Effector memory CD4-positive, alpha-beta T cell (primary cell): ENCODE measurements at regions not wholly inside any gene's neighbourhood (a gene's known extent, or its start where the extent isn't known, plus 50 kb on each side); places are given as distances from the start of the nearest gene placed in this dataset.

Experiments used
- DNase-seq, 3 donors: peaks; one replicate each; pipeline ENCODE4 v3.0.0-alpha.2; 2020
- H3K27ac ChIP-seq: 2 replicates; pipeline ENCODE4 v1.7.0; 2013; ENCODE audit warnings: mild to moderate bottlenecking, low read length, moderate library complexity; ENCODE audit not compliant: insufficient read depth, poor library complexity, severe bottlenecking
- H3K27me3 ChIP-seq: replicated peaks from 2 replicates; pipeline ENCODE4 v1.7.0; 2013; ENCODE audit warnings: mild to moderate bottlenecking, low read length; ENCODE audit not compliant: insufficient read depth, control insufficient read depth, poor library complexity, severe bottlenecking
- H3K36me3 ChIP-seq: 2 replicates; pipeline ENCODE4 v1.7.0; 2013; ENCODE audit warnings: mild to moderate bottlenecking, low read length, moderate library complexity; ENCODE audit not compliant: control insufficient read depth, insufficient read depth
- H3K4me1 ChIP-seq: 2 replicates; pipeline ENCODE4 v1.7.0; 2013; ENCODE audit warnings: low read length, mild to moderate bottlenecking; ENCODE audit not compliant: control insufficient read depth, insufficient read depth, poor library complexity, severe bottlenecking
- H3K4me3 ChIP-seq: 2 replicates; pipeline ENCODE4 v1.7.0; 2013; ENCODE audit warnings: low read length, low read depth, mild to moderate bottlenecking; ENCODE audit not compliant: insufficient read depth, poor library complexity, severe bottlenecking
- H3K9me3 ChIP-seq: 2 replicates; pipeline ENCODE4 v1.7.0; 2013; ENCODE audit warnings: mild to moderate bottlenecking, low read length, moderate library complexity; ENCODE audit not compliant: control insufficient read depth

DNA sequence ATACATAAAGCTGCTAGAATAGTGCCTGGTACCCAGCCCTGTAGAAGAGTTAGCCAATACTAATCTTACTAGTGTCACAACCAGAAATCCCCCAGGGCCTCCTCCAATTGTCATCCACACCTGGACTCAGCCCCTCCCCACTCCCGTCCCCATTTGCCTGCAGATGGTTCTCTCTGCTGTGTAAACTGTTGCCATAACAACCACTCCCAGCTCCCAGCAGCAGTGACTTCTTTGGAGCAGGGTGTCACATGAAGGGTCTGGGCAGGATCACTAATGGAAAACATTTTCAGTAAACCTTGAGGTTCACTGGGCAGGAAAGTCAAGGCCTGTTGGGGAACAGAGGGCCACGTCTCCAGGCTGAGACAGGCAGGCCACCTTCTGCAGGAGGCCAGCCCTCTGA, 126.0 kb upstream of the IPO9 start:
- H3K36me3 ChIP-seq: no peaks in the 10 kb centered on the region
- no peak overlapping the region for H3K27ac ChIP-seq
- DNase-seq: no peak
- H3K4me1 ChIP-seq: no peaks in the 10 kb centered on the region
- H3K4me3 ChIP-seq: no peak overlapping the region
- no peaks in the 10 kb centered on the region for H3K9me3 ChIP-seq
- H3K27me3 ChIP-seq: no peaks in the 10 kb centered on the region

DNA sequence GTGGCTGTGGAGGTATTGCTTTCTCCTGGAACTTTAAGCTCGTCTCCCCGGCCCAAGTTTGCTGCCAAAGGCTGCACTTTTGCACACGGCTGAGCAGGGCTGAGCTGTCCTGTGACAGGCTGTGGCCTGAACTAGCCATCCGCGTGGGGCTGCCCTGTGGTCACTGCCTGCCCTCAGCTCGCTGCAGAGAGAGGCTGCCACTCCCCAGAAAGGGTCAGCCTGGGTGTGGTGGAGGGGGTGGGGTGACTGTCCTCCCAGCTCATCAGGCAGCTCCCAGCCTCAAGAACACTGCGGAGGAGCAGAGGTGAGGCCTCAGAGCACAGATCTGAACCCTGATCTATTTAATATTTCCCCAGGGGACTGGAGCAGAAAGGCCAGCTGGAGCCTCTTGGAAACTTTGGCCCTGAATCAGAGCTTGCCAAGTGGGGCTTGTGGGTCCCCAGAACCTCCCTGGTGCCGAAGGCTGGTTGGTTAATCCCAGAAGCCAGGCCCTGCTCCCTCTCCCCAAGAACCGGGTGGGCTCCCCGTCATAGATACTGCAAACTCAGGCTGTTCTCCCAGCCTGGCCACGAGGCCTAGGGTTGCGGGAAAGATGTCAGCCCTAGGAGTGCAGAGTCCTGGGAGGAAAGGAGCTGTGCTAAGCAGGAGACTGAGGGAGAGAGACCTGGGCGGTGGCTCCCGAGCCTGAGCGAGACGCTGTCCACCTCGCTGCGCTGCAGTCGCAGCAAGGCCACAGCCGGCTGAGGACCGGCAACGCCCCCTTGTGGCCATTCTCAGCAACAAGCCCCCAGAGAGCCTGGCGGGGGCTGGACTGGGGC, 125.1 kb upstream of the IPO9 start:
- Histone ChIP-seq H3K27ac (no peak overlapping the region), H3K36me3 (no peaks in the 10 kb centered on the region), H3K9me3 (no peaks in the 10 kb centered on the region), H3K27me3 (no peaks in the 10 kb centered on the region), H3K4me1 (no peaks in the 10 kb centered on the region), H3K4me3 (no peak overlapping the region)
- DNase-seq: peak in 2 of 3 donors; percentile 9 to 36

DNA sequence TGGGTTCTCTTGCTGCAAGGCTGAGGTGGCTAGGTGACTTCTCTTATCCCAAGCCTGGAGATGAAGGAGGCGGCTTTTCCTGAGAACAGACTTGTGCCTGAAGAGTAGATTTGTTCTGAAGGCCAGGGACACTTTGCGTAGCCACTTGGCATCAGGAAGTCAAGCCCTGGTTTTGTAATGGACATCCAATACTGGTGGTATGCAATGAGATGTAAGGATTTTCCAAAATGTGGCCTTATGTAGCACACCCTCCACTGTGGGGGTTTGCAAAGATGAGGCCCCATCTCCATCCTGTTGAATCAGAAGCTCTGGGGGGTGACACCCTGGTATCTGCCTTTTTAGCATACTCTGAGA, 124.5 kb upstream of the IPO9 start:
- Histone ChIP-seq H3K36me3 (no peaks in the 10 kb centered on the region), H3K4me1 (no peaks in the 10 kb centered on the region), H3K4me3 (no peak overlapping the region), H3K27me3 (no peaks in the 10 kb centered on the region), H3K9me3 (no peaks in the 10 kb centered on the region), H3K27ac (no peak overlapping the region)
- no peak for DNase-seq

DNA sequence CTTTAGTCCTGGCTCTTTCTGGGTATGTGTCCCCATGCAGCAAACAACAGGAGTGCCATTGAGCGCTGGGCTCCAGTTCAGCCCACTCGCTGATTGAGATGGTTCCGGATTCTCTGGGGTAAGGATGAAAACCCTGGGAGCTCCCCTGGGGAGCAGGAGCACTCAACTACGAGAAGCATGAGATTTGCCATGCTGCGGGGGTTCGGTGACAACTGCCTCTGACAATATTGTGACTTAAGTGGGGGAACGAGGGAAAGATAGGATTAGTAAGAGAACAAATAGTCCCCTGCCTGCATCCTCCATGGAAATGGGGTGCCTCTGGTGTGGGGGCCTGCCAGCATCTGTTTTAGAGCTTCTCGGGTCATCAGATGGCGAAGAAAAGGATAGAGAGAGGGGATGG, 123.6 kb upstream of the IPO9 start:
- Histone ChIP-seq H3K9me3 (no peaks in the 10 kb centered on the region), H3K36me3 (no peaks in the 10 kb centered on the region), H3K27me3 (no peaks in the 10 kb centered on the region), H3K27ac (no peak overlapping the region), H3K4me3 (no peak overlapping the region), H3K4me1 (no peaks in the 10 kb centered on the region)
- DNase-seq: no peak

DNA sequence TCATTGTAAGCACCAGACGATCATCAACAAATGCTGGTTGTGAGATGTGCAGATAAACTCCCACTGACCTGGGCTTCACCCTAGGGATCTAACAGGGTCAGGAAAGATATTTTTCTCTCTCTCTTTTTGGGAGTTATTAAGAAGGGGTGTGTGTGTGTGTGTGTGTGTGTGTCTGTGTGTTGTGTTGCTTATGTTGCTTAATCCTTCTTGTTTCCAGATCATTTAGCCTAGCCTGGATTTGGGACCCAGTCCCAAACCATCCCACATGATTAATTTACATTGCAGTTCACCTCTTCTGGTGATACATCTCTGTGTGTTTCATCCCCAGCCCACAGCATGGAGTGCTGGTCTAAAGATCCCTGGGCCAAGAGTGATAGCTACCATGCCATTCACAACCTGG, 122.8 kb upstream of the IPO9 start:
- no peaks in the 10 kb centered on the region for H3K27me3 ChIP-seq
- no peaks in the 10 kb centered on the region for H3K36me3 ChIP-seq
- no peaks in the 10 kb centered on the region for H3K9me3 ChIP-seq
- no peaks in the 10 kb centered on the region for H3K4me1 ChIP-seq
- no peak for DNase-seq
- no peak overlapping the region for H3K27ac ChIP-seq
- H3K4me3 ChIP-seq: no peak overlapping the region

DNA sequence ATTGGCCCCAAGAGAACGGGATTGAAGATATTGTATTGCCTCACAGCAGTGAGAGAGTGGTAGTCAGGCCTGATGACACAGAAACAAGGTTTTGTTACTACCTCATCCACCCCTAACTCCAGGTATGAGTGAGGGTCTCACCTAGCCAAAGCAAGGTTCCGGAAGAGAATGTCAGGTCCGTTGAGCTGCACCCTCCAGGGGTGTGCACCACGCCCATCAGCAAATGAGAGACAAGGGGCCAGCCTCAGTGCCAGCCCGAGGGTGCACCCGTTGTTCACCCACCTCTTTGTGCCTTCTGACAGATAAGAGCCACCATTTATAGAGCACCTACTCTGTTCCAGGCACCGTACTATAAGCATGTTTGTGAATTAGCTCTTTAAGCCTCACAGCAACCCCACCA, 121.9 kb upstream of the IPO9 start:
- no peaks in the 10 kb centered on the region for H3K36me3 ChIP-seq
- DNase-seq: no peak
- H3K27ac ChIP-seq: no peak overlapping the region
- H3K4me3 ChIP-seq: no peak overlapping the region
- H3K27me3 ChIP-seq: no peaks in the 10 kb centered on the region
- no peaks in the 10 kb centered on the region for H3K4me1 ChIP-seq
- H3K9me3 ChIP-seq: no peaks in the 10 kb centered on the region

DNA sequence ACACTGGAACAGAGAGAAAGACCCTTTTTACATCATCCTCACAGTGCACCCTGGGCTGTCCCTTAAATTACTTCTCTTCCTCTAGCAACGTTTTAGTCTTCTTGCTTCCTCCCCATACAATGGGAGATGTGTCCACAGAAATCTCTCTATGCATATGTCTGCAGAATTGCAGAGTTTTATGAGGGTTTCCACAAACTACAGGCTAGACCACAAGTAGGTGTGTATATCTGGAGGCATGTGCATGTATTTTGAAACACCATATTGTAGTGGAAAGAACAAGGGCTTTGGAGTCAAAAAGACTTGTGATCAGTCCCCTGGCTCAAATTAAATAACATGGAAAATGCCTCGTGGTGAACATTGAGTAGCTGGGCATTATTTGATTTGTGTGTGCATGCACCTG, 121.3 kb upstream of the IPO9 start:
- H3K9me3 ChIP-seq: no peaks in the 10 kb centered on the region
- no peaks in the 10 kb centered on the region for H3K4me1 ChIP-seq
- no peaks in the 10 kb centered on the region for H3K36me3 ChIP-seq
- no peak for DNase-seq
- no peak overlapping the region for H3K27ac ChIP-seq
- no peaks in the 10 kb centered on the region for H3K27me3 ChIP-seq
- no peak overlapping the region for H3K4me3 ChIP-seq

DNA sequence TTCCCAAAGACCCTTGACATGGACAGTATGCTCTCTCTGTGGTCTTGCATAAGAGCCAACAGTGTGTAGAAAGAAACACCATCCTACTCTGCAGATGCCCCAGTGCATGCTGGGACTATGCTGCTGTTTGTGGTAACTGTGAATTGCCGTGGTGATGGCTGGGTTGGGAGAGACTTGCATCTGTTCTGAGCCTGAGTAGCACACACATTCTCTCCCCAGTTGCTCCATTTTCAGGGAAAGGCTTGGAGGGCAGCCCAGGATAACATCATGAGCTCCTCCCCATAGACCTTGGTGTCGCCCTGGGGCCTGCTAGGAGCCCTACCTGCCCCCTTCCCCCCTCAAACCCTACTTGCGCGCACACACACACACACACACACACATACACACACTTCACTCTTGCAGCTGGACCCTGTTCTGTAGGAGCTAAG, 120.9 kb upstream of the IPO9 start:
- Histone ChIP-seq H3K27ac (no peak overlapping the region), H3K27me3 (no peaks in the 10 kb centered on the region), H3K4me3 (no peak overlapping the region), H3K36me3 (no peaks in the 10 kb centered on the region), H3K9me3 (no peaks in the 10 kb centered on the region), H3K4me1 (no peaks in the 10 kb centered on the region)
- no peak for DNase-seq

DNA sequence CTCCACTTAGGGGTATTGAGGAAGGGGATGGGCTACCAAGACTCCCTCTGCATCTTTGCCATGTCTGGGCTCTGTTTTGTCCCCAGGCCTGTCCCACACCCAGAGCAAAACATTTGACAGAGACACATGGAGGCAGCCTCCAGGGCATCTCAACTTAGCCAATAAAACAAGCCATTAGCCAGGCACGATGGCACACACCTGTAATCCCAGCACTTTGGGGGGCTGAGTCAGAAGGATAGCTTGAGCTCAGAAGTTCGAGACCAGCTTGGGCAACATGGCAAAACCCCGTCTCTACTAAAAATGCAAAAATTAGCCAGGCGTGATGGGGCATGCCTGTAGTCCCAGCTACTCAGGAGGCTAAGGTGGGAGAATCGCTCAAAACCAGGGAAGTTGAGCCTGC, 120.3 kb upstream of the IPO9 start:
- DNase-seq: no peak
- no peaks in the 10 kb centered on the region for H3K36me3 ChIP-seq
- no peaks in the 10 kb centered on the region for H3K4me1 ChIP-seq
- H3K27ac ChIP-seq: no peak overlapping the region
- H3K9me3 ChIP-seq: no peaks in the 10 kb centered on the region
- H3K27me3 ChIP-seq: no peaks in the 10 kb centered on the region
- no peak overlapping the region for H3K4me3 ChIP-seq

DNA sequence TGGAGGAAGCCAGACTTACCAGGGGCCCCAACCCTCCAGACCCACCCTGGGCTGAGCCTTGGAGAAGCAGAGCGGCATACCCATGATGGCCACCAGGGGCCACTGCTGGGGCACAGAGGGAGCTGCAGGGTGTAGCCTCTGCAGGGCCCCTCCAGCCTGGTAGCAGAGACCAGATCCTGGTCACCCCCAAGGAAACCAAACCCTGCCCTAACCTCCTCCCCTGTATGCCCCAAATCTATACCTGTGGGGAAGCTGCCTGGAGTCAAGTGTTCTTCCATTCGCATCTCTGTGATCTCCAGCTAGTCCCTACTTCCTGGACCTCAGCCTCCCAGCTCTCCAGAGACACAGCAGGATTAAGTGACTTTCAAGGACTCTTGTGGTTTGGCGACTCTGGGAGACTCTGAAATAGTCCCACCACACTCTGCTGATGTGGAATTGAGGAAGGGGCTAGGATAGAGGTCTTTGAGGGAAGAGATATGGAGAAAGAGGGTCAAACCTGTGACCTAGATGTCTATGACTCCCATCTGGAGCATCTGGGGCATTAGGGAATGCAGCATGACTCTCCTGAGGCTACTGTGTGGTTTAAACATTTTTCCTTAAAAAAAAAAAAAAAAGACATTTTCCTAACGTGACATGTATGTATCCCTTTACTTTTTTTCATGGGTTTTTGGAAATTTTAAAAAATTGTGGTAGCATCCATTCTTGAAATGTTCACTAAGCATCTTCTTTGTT, 119.2 kb upstream of the IPO9 start:
- Histone ChIP-seq H3K4me1 (no peaks in the 10 kb centered on the region), H3K36me3 (no peaks in the 10 kb centered on the region), H3K9me3 (no peaks in the 10 kb centered on the region), H3K27ac (no peak overlapping the region), H3K27me3 (no peaks in the 10 kb centered on the region), H3K4me3 (no peak overlapping the region)
- peak in 1 of 3 donors; percentile 17 for DNase-seq
